ENCODE measurements at regions not wholly inside any gene's neighbourhood (a gene's known extent, or its start where the extent isn't known, plus 50 kb on each side); places are given as distances from the start of the nearest gene placed in this dataset.

- H3K4me3 ChIP-seq (replicated peaks in 1 of 3; ENCODE audit: low read depth in 2 of 3, low read length in 3 of 3), result no peak overlapping the region
- Mint-ChIP-seq H3K4me3 (no peak overlapping the region), H3K27me3 (ENCODE audit: low read depth in 3 of 3) (peaks cover 8 to 25% (median 21%) of the 10 kb centered on the region in 3 donors), H3K36me3 (no peaks in the 10 kb centered on the region), H3K9me3 (peaks cover 0 to 4% (median 1%) of the 10 kb centered on the region in 7 donors), H3K4me1 (peaks cover 3% of the 10 kb centered on the region), H3K27ac (no peak overlapping the region)
- H3K36me3 ChIP-seq (replicated peaks in 1 of 2; ENCODE audit: control insufficient read depth in 1 of 2, insufficient read depth in 2 of 2, low read length in 2 of 2), result no peaks in the 10 kb centered on the region
- H3K9me3 ChIP-seq (replicated peaks in 1 of 2; ENCODE audit: control insufficient read depth in 1 of 2, insufficient read depth in 1 of 2, low read length in 2 of 2), result no peaks in the 10 kb centered on the region
- intact Hi-C loops (cut with micrococcal nuclease), result no loop called here
- no peaks in the 10 kb centered on the region for H3K79me2 ChIP-seq (ENCODE audit: insufficient read depth, low read length)
- DNase-seq, result no peak
- no peak overlapping the region for H3K27ac ChIP-seq (ENCODE audit: low read depth in 1 of 2, low read length in 2 of 2)
- H3K4me2 ChIP-seq (replicated peaks; ENCODE audit: extremely low read depth, low read length, poor library complexity, severe bottlenecking), result no peak overlapping the region
- no peaks in the 10 kb centered on the region for H4K20me1 ChIP-seq (ENCODE audit: insufficient read depth, low read length)
- no peaks in the 10 kb centered on the region for H3K4me1 ChIP-seq (ENCODE audit: control insufficient read depth in 1 of 2, insufficient read depth in 2 of 2, low read length in 2 of 2)
- H2AFZ ChIP-seq (ENCODE audit: insufficient read depth, low read depth, low read length, poor library complexity, severe bottlenecking), result no peak overlapping the region
- H3K9ac ChIP-seq (ENCODE audit: insufficient read depth, low read length, poor library complexity, severe bottlenecking), result no peak overlapping the region
- TF ChIP-seq, protein P1, sequence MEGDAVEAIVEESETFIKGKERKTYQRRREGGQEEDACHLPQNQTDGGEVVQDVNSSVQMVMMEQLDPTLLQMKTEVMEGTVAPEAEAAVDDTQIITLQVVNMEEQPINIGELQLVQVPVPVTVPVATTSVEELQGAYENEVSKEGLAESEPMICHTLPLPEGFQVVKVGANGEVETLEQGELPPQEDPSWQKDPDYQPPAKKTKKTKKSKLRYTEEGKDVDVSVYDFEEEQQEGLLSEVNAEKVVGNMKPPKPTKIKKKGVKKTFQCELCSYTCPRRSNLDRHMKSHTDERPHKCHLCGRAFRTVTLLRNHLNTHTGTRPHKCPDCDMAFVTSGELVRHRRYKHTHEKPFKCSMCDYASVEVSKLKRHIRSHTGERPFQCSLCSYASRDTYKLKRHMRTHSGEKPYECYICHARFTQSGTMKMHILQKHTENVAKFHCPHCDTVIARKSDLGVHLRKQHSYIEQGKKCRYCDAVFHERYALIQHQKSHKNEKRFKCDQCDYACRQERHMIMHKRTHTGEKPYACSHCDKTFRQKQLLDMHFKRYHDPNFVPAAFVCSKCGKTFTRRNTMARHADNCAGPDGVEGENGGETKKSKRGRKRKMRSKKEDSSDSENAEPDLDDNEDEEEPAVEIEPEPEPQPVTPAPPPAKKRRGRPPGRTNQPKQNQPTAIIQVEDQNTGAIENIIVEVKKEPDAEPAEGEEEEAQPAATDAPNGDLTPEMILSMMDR (IDR thresholded peaks at IDR 0.05), result no peak
- H3K27me3 ChIP-seq (ENCODE audit: control insufficient read depth in 2 of 2, insufficient read depth in 2 of 2, low read length in 2 of 2), result peaks cover 0 to 9% of the 10 kb centered on the region in 2 donors
- WGBS (ENCODE audit: insufficient coverage), result 92% methylated on average over 6 of the region's 6 CpGs
Observed at GRCh38 chr17:72514891-72515290, 394.1 kb downstream of the SOX9 start.

DNA sequence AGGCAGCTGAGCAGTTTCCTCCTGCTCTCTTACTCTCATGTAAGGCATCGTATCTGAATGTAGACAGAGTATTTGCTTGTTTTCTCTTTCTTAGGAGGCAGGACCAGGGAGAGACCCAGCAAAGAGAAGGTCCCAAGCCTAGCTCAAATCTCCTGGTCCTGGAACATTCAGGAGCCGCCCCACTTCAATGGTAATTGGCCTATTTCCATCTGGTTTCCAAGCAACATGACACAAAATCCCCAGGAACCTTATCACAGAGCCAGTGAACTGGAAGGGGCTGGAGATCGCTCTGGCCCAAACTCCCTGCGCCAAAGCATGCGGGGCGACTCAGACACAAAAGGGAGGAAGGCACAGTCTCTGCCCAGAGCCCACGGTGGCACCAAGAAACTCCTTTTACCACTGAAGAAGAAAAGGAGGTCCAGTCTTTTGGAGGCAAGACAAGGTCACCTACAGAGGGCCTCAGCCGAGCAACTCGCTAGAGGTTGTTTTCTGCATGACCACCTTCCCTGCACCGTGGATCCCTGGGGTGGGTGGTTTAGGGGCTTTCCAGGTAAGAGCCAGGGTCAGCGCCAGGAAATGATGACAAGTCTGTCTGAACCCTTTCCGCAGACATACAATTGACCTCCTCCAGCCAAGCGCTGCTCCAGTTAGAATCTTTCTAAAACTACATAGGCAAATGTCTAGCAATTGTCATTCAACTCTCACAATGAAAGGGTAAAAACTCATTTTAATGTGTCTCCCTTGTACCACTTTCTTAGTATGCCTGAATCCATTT, 394.7 kb downstream of the SOX9 start:
- Histone ChIP-seq H3K9ac (ENCODE audit: insufficient read depth, low read length, poor library complexity, severe bottlenecking) (no peak overlapping the region), H3K27me3 (ENCODE audit: control insufficient read depth in 2 of 2, insufficient read depth in 2 of 2, low read length in 2 of 2) (peaks cover 0 to 9% of the 10 kb centered on the region in 2 donors), H3K9me3 (replicated peaks in 1 of 2; ENCODE audit: control insufficient read depth in 1 of 2, insufficient read depth in 1 of 2, low read length in 2 of 2) (no peaks in the 10 kb centered on the region), H4K20me1 (ENCODE audit: insufficient read depth, low read length) (no peaks in the 10 kb centered on the region), H3K4me3 (replicated peaks in 1 of 3; ENCODE audit: low read depth in 2 of 3, low read length in 3 of 3) (no peak overlapping the region), H3K27ac (ENCODE audit: low read depth in 1 of 2, low read length in 2 of 2) (no peak overlapping the region), H3K4me1 (ENCODE audit: control insufficient read depth in 1 of 2, insufficient read depth in 2 of 2, low read length in 2 of 2) (no peaks in the 10 kb centered on the region), H3K4me2 (replicated peaks; ENCODE audit: extremely low read depth, low read length, poor library complexity, severe bottlenecking) (no peak overlapping the region), H3K79me2 (ENCODE audit: insufficient read depth, low read length) (no peaks in the 10 kb centered on the region), H2AFZ (ENCODE audit: insufficient read depth, low read depth, low read length, poor library complexity, severe bottlenecking) (no peak overlapping the region), H3K36me3 (replicated peaks in 1 of 2; ENCODE audit: control insufficient read depth in 1 of 2, insufficient read depth in 2 of 2, low read length in 2 of 2) (no peaks in the 10 kb centered on the region)
- no peak overlapping the region for H3K4me3 Mint-ChIP-seq
- H3K9me3 Mint-ChIP-seq, result peaks cover 0 to 4% (median 1%) of the 10 kb centered on the region in 7 donors
- DNase-seq, result no peak
- TF ChIP-seq, protein P1 (IDR thresholded peaks at IDR 0.05), result no peak
- no peaks in the 10 kb centered on the region for H3K36me3 Mint-ChIP-seq
- WGBS (ENCODE audit: insufficient coverage), result 87% methylated on average over 9 of the region's 13 CpGs
- intact Hi-C loops (cut with micrococcal nuclease), result no loop called here
- H3K4me1 Mint-ChIP-seq, result peaks cover 3% of the 10 kb centered on the region
- no peak overlapping the region for H3K27ac Mint-ChIP-seq
- H3K27me3 Mint-ChIP-seq (ENCODE audit: low read depth in 3 of 3), result peaks cover 7 to 25% (median 21%) of the 10 kb centered on the region in 3 donors
